AG04450 (cell line): ENCODE measurements at regions not wholly inside any gene's neighbourhood (a gene's known extent, or its start where the extent isn't known, plus 50 kb on each side); places are given as distances from the start of the nearest gene placed in this dataset.

ENCODE experiments used
- CTCF ChIA-PET: fragments of 300-600, 350-600 bp; formaldehyde crosslinking; extraction: SDS; loops from one replicate; lab custom pipeline; 2022; ENCODE audit warnings: antibody characterized with exemption, inconsistent platforms; lab: Charles Lee
- POLR2A ChIA-PET: fragments of 350-600 bp; formaldehyde crosslinking; extraction: SDS; loops from one replicate; lab custom pipeline; 2021; ENCODE audit warnings: antibody characterized with exemption, inconsistent platforms; lab: Yijun Ruan, JAX
- DNase-seq: peaks from one replicate; pipeline ENCODE4 v3.0.0-alpha.2; 2011; ENCODE audit warnings: low read depth, low spot score
- H3K27ac ChIP-seq: one replicate; pipeline ENCODE4 v1.5.1; 2012; ENCODE audit warnings: low read depth, low read length, control low read depth
- H3K27me3 ChIP-seq: one replicate; pipeline ENCODE4 v1.6.0; 2012; ENCODE audit warnings: low read length; ENCODE audit not compliant: control insufficient read depth, insufficient read depth
- H3K4me3 ChIP-seq: 2 replicates; pipeline ENCODE4 v1.5.1; 2011; ENCODE audit warnings: mild to moderate bottlenecking, low read depth, low read length, control low read depth
- H3K9me3 ChIP-seq: 2 replicates; pipeline ENCODE4 v1.5.1; 2012; ENCODE audit warnings: low read length; ENCODE audit not compliant: control insufficient read depth, insufficient read depth
- CTCF ChIP-seq: IDR thresholded peaks from 2 replicates; pipeline ENCODE4 v1.5.1; 2011; ENCODE audit warnings: low read depth, low read length, control low read depth, inconsistent platforms

GRCh38 chr17:27153005-27153404, 140.9 kb upstream of the WSB1 start:
- ChIA-PET CTCF (no interaction called here), POLR2A (no interaction called here)
- Histone ChIP-seq H3K27ac (no peak overlapping the region), H3K4me3 (no peak overlapping the region), H3K9me3 (peaks cover 15% of the 10 kb centered on the region; the same call in 1 of the 2 replicates), H3K27me3 (no peaks in the 10 kb centered on the region)
- TF ChIP-seq CTCF = no peak
- DNase-seq = no peak

- TF ChIP-seq CTCF = no peak
- no peaks in the 10 kb centered on the region for H3K27me3 ChIP-seq
- H3K9me3 ChIP-seq = peaks cover 20% of the 10 kb centered on the region; the same call in 1 of the 2 replicates
- ChIA-PET CTCF (no interaction called here), POLR2A (no interaction called here)
- DNase-seq = no peak
- H3K4me3 ChIP-seq = no peak overlapping the region
- no peak overlapping the region for H3K27ac ChIP-seq
Measured at GRCh38 chr17:27155866-27156265, 138.0 kb upstream of the WSB1 start.

- no peak overlapping the region for H3K4me3 ChIP-seq
- ChIA-PET CTCF (no interaction called here), POLR2A (no interaction called here)
- no peaks in the 10 kb centered on the region for H3K27me3 ChIP-seq
- peaks cover 20% of the 10 kb centered on the region; the same call in 1 of the 2 replicates for H3K9me3 ChIP-seq
- no peak for TF ChIP-seq CTCF
- no peak for DNase-seq
- no peak overlapping the region for H3K27ac ChIP-seq
Measured at GRCh38 chr17:27157297-27157696, 136.6 kb upstream of the WSB1 start.

GRCh38 chr17:27157898-27158297, 136.0 kb upstream of the WSB1 start:
- TF ChIP-seq CTCF = no peak
- H3K27me3 ChIP-seq = no peaks in the 10 kb centered on the region
- POLR2A ChIA-PET = no interaction called here
- CTCF ChIA-PET = no interaction called here
- peaks cover 20% of the 10 kb centered on the region; the same call in 1 of the 2 replicates for H3K9me3 ChIP-seq
- H3K27ac ChIP-seq = no peak overlapping the region
- H3K4me3 ChIP-seq = no peak overlapping the region
- no peak for DNase-seq

- DNase-seq = no peak
- TF ChIP-seq CTCF = no peak
- no peaks in the 10 kb centered on the region for H3K27me3 ChIP-seq
- H3K9me3 ChIP-seq = peaks cover 20% of the 10 kb centered on the region; the same call in 1 of the 2 replicates
- CTCF ChIA-PET = no interaction called here
- POLR2A ChIA-PET = no interaction called here
- no peak overlapping the region for H3K27ac ChIP-seq
- H3K4me3 ChIP-seq = no peak overlapping the region
Measured at GRCh38 chr17:27158382-27158781, 135.5 kb upstream of the WSB1 start.
